ENCODE measurements at regions not wholly inside any gene's neighbourhood (a gene's known extent, or its start where the extent isn't known, plus 50 kb on each side); places are given as distances from the start of the nearest gene placed in this dataset.

DNA sequence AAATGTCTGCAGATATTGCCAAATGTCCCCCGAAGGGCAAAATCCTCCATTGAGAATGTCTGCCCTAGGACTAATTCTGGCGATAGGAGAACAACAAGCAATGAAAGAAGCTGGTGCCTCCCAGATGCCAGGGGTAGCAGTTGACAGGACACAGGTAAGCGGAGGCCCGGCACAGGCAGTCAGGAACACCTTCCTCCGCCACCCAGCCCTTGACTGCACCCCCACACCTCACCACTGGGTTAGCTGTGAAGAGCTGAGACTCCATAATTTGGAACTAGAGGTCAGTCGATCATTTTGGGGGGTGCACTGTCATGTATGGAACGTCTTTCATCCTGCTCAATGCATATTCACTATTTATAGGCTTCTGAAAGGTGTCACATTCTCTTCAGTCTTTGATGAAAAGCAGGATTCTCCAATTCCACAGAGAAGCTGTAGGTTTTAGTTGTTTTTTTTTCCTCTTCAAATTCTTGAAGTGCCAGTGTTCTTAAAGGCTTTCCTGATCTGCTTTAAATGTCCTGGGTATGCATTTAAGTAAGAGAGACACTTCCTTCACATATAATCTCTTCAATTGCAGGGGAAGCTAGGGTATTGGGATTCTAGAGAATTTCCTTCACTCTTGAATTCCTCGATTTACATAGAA, 111.6 kb upstream of the ZFP42 start:
- DNase-seq (ENCODE audit: low spot score in 2 of 2) = no peak
- no peak overlapping the region for H3K4me3 ChIP-seq
- intact Hi-C loops (cut with DNase I) = no loop called here
- no peaks in the 10 kb centered on the region for H3K4me1 ChIP-seq
- H3K27ac ChIP-seq = no peak overlapping the region
- H3K36me3 ChIP-seq = no peaks in the 10 kb centered on the region
- H3K9me3 ChIP-seq = no peaks in the 10 kb centered on the region
- no peaks in the 10 kb centered on the region for H3K27me3 ChIP-seq
- TF ChIP-seq, protein P1, sequence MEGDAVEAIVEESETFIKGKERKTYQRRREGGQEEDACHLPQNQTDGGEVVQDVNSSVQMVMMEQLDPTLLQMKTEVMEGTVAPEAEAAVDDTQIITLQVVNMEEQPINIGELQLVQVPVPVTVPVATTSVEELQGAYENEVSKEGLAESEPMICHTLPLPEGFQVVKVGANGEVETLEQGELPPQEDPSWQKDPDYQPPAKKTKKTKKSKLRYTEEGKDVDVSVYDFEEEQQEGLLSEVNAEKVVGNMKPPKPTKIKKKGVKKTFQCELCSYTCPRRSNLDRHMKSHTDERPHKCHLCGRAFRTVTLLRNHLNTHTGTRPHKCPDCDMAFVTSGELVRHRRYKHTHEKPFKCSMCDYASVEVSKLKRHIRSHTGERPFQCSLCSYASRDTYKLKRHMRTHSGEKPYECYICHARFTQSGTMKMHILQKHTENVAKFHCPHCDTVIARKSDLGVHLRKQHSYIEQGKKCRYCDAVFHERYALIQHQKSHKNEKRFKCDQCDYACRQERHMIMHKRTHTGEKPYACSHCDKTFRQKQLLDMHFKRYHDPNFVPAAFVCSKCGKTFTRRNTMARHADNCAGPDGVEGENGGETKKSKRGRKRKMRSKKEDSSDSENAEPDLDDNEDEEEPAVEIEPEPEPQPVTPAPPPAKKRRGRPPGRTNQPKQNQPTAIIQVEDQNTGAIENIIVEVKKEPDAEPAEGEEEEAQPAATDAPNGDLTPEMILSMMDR (IDR thresholded peaks at IDR 0.05) = no peak

DNA sequence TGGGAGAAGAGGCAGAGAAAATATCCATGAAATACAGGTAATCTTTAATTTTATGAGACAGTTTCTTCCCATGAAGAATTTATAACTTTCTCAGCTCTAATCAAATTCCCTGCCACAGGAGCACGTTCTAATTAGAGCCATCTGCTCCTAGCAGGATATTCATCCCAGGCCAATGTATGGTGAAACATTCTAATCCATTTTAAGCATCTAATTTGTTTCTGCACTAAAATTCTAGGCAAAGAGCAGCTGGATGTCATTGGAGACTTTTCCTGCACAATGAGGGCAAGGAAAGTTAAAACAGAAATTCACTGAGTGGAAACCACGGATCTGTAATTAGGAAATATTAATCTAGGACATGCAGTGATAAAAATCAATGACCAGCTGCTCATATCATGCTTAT, 107.7 kb upstream of the ZFP42 start:
- no peak overlapping the region for H3K4me3 ChIP-seq
- H3K27me3 ChIP-seq = no peaks in the 10 kb centered on the region
- intact Hi-C loops (cut with DNase I) = no loop called here
- no peaks in the 10 kb centered on the region for H3K9me3 ChIP-seq
- DNase-seq (ENCODE audit: low spot score in 2 of 2) = no peak
- H3K27ac ChIP-seq = no peak overlapping the region
- no peaks in the 10 kb centered on the region for H3K4me1 ChIP-seq
- H3K36me3 ChIP-seq = no peaks in the 10 kb centered on the region
- TF ChIP-seq, protein P1 (IDR thresholded peaks at IDR 0.05) = no peak

DNA sequence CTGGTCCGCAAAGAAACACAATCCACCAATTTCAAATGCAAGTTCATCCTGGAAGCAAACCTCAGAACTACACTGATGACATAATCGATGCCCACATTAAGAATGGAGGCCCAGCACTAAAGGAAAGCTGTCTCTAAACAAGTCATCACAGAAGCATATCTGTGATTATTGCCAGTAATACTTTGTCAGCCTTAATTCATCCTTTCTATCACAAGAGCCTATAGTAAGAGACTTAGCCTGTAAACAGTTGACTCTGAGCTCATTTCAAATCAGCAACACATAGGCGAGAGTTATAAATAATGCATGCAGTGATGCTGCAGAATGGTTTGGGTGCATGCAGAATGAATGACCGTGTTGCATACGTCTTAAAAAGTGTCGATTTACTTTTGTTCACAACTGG, 105.9 kb upstream of the ZFP42 start:
- Histone ChIP-seq H3K4me1 (no peaks in the 10 kb centered on the region), H3K27me3 (no peaks in the 10 kb centered on the region), H3K9me3 (no peaks in the 10 kb centered on the region), H3K27ac (no peak overlapping the region), H3K36me3 (no peaks in the 10 kb centered on the region), H3K4me3 (no peak overlapping the region)
- intact Hi-C loops (cut with DNase I) = no loop called here
- TF ChIP-seq, protein P1 (IDR thresholded peaks at IDR 0.05) = no peak
- DNase-seq (ENCODE audit: low spot score in 2 of 2) = no peak

- H3K9me3 ChIP-seq = no peaks in the 10 kb centered on the region
- no peaks in the 10 kb centered on the region for H3K27me3 ChIP-seq
- H3K4me1 ChIP-seq = no peaks in the 10 kb centered on the region
- TF ChIP-seq, protein P1 (IDR thresholded peaks at IDR 0.05) = no peak
- H3K4me3 ChIP-seq = no peak overlapping the region
- H3K36me3 ChIP-seq = no peaks in the 10 kb centered on the region
- no peak for DNase-seq (ENCODE audit: low spot score in 2 of 2)
- no peak overlapping the region for H3K27ac ChIP-seq
- intact Hi-C loops (cut with DNase I) = no loop called here
Observed at GRCh38 chr4:187893418-187893817, 102.2 kb upstream of the ZFP42 start.

GRCh38 chr4:187903106-187903505, 92.5 kb upstream of the ZFP42 start:
- Histone ChIP-seq H3K36me3 (no peaks in the 10 kb centered on the region), H3K27me3 (no peaks in the 10 kb centered on the region), H3K27ac (no peak overlapping the region), H3K9me3 (no peaks in the 10 kb centered on the region), H3K4me3 (no peak overlapping the region), H3K4me1 (no peaks in the 10 kb centered on the region)
- TF ChIP-seq, protein P1 (IDR thresholded peaks at IDR 0.05) = no peak
- intact Hi-C loops (cut with DNase I) = no loop called here
- no peak for DNase-seq (ENCODE audit: low spot score in 2 of 2)

GRCh38 chr4:187903700-187904099, 91.9 kb upstream of the ZFP42 start:
- intact Hi-C loops (cut with DNase I) = no loop called here

More at GRCh38 chr4:187903700-187904099, 91.9 kb upstream of the ZFP42 start:
- TF ChIP-seq, protein P1 (IDR thresholded peaks at IDR 0.05) = no peak
- peaks cover 0 to 3% of the 10 kb centered on the region in 2 donors for H3K4me1 ChIP-seq
- DNase-seq (ENCODE audit: low spot score in 2 of 2) = no peak
- H3K4me3 ChIP-seq = no peak overlapping the region
- no peaks in the 10 kb centered on the region for H3K9me3 ChIP-seq
- H3K27me3 ChIP-seq = no peaks in the 10 kb centered on the region
- H3K36me3 ChIP-seq = no peaks in the 10 kb centered on the region
- no peak overlapping the region for H3K27ac ChIP-seq

All from ascending aorta (tissue), 2 donors.